Coronary artery (tissue), 2 donors: ENCODE measurements at regions not wholly inside any gene's neighbourhood (a gene's known extent, or its start where the extent isn't known, plus 50 kb on each side); places are given as distances from the start of the nearest gene placed in this dataset.

Experiments
- DNase-seq: peaks from one replicate; pipeline ENCODE4 v3.0.0-alpha.2; 2017; ENCODE audit warnings: low spot score
- H3K27ac ChIP-seq, 2 donors: fragments of 200-600 bp; sonication (generic); one replicate each; pipeline ENCODE4 v1.5.1; 2016 to 2019
- H3K4me3 ChIP-seq: fragments of 200-600 bp; sonication (generic); 2 replicates; pipeline ENCODE4 v1.5.1; 2016; ENCODE audit warnings: mild to moderate bottlenecking, moderate library complexity
- TF ChIP-seq, protein P1 (sequence below): fragments of 200-600 bp; sonication (generic); IDR thresholded peaks from one replicate; pipeline ENCODE4 v1.5.1; 2019; ENCODE audit warnings: antibody characterized with exemption

DNA sequence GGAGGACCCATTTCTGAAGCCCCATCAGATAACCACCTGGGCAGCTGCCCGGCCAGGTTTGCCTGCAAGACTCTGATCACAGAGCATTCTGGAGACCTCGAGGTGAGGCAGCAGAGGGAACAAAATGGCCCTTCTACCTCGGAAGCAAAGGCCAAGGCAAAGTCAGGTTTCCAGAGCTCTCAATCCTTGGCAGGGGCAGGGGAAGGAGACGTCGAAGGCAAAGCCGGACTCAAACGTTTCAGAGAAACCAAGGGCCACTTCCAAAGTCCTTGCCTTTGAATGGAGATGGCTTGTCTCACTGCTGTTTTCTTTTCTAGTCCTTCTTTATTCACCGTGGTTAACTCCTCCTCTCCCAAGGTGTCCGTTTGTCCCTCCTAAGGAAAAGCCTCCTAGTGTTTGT is 355.3 kb downstream of the SOX9 start:
- no peak for DNase-seq
- Histone ChIP-seq H3K4me3 (no peak overlapping the region), H3K27ac (no peak overlapping the region)
- TF ChIP-seq, protein P1, sequence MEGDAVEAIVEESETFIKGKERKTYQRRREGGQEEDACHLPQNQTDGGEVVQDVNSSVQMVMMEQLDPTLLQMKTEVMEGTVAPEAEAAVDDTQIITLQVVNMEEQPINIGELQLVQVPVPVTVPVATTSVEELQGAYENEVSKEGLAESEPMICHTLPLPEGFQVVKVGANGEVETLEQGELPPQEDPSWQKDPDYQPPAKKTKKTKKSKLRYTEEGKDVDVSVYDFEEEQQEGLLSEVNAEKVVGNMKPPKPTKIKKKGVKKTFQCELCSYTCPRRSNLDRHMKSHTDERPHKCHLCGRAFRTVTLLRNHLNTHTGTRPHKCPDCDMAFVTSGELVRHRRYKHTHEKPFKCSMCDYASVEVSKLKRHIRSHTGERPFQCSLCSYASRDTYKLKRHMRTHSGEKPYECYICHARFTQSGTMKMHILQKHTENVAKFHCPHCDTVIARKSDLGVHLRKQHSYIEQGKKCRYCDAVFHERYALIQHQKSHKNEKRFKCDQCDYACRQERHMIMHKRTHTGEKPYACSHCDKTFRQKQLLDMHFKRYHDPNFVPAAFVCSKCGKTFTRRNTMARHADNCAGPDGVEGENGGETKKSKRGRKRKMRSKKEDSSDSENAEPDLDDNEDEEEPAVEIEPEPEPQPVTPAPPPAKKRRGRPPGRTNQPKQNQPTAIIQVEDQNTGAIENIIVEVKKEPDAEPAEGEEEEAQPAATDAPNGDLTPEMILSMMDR, result no peak

DNA sequence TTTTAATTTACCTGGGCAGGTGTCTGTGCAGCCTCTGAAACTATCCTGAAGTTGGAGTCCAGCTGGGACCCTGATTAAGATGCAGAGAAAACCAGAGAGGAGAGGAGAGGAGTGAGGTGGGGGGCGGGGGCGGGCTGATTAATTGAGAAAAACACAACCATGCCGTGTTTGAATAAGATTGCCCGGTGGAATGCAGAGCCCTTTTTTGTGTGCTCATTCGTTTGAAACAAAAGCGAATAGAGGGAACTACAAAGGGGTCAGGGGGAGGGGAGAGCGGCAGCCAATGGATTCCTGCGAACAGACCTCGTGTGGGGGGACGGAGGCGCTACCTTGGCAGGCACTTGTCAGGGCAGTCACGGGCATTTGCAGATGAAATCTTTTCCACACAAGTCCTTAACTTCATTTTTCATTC is 355.8 kb downstream of the SOX9 start:
- DNase-seq, result no peak
- TF ChIP-seq, protein P1, result no peak
- H3K4me3 ChIP-seq, result no peak overlapping the region
- no peak overlapping the region for H3K27ac ChIP-seq

GRCh38 chr17:72477491-72477890 is 356.7 kb downstream of the SOX9 start:
- Histone ChIP-seq H3K27ac (no peak overlapping the region), H3K4me3 (no peak overlapping the region)
- TF ChIP-seq, protein P1, result no peak
- DNase-seq, result no peak

GRCh38 chr17:72479113-72479512 is 358.3 kb downstream of the SOX9 start:
- Histone ChIP-seq H3K27ac (no peak overlapping the region), H3K4me3 (no peak overlapping the region)
- TF ChIP-seq, protein P1, result no peak
- DNase-seq, result no peak

DNA sequence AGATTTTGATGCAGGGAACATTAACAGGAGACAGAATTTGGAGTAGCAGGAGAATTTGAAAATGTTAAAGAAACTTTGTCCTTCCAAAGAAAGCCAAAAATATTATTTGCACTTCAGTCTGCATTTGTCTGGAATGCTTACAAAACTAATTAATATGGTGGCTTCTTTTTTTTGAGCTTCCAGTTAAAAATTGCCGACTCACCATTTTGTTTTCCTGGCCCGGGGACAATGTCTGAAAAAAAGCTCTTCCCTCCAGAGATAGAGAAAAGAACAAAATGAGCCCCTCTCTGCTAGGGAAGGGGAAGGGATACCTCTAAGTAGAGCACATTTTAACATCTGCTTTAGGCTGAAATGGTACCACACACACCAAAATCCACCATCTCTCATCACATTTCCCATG is 360.8 kb downstream of the SOX9 start:
- no peak for DNase-seq
- Histone ChIP-seq H3K27ac (no peak overlapping the region), H3K4me3 (no peak overlapping the region)
- TF ChIP-seq, protein P1, result no peak

- TF ChIP-seq, protein P1, result no peak
- no peak overlapping the region for H3K4me3 ChIP-seq
- no peak overlapping the region for H3K27ac ChIP-seq
- DNase-seq, result no peak
Measured at GRCh38 chr17:72485596-72485995, 364.8 kb downstream of the SOX9 start.

- H3K4me3 ChIP-seq, result no peak overlapping the region
- TF ChIP-seq, protein P1, result no peak
- H3K27ac ChIP-seq, result no peak overlapping the region
- no peak for DNase-seq
Measured at GRCh38 chr17:72486806-72487205, 366.0 kb downstream of the SOX9 start.
